Brain microvascular endothelial cell (primary cell): ENCODE measurements at regions not wholly inside any gene's neighbourhood (a gene's known extent, or its start where the extent isn't known, plus 50 kb on each side); places are given as distances from the start of the nearest gene placed in this dataset.

Experiments used
- DNase-seq: peaks from one replicate; pipeline ENCODE4 v3.0.0-alpha.2; 2020
- H3K27ac ChIP-seq: fragments of 250-450 bp; sonication (Bioruptor Pico); 2 replicates; pipeline ENCODE4 v1.5.1; 2020; ENCODE audit warnings: mild to moderate bottlenecking, moderate library complexity
- H3K27me3 ChIP-seq: fragments of 250-450 bp; sonication (Bioruptor Pico); replicated peaks from 2 replicates; pipeline ENCODE4 v1.5.1; 2020; ENCODE audit warnings: mild to moderate bottlenecking
- H3K36me3 ChIP-seq: fragments of 250-450 bp; sonication (Bioruptor Pico); replicated peaks from 2 replicates; pipeline ENCODE4 v1.5.1; 2020; ENCODE audit warnings: mild to moderate bottlenecking
- H3K4me3 ChIP-seq: 2 replicates; pipeline ENCODE4 v1.5.1; 2011; ENCODE audit warnings: low read depth, mild to moderate bottlenecking, control low read depth, low read length, moderate library complexity
- in situ Hi-C: cut with HindIII; loops from 2 replicates; pipeline ENCODE4 v1.10.0; 2017; ENCODE audit warnings: low sequenced_read_pairs, low pct_ligation_motif_present
- TF ChIP-seq, protein P1 (sequence below): IDR thresholded peaks from 2 replicates; pipeline ENCODE4 v1.5.1; 2011; ENCODE audit warnings: low read depth, mild to moderate bottlenecking, moderate library complexity, low read length, control low read depth, inconsistent platforms; ENCODE audit errors: missing control alignments

DNA sequence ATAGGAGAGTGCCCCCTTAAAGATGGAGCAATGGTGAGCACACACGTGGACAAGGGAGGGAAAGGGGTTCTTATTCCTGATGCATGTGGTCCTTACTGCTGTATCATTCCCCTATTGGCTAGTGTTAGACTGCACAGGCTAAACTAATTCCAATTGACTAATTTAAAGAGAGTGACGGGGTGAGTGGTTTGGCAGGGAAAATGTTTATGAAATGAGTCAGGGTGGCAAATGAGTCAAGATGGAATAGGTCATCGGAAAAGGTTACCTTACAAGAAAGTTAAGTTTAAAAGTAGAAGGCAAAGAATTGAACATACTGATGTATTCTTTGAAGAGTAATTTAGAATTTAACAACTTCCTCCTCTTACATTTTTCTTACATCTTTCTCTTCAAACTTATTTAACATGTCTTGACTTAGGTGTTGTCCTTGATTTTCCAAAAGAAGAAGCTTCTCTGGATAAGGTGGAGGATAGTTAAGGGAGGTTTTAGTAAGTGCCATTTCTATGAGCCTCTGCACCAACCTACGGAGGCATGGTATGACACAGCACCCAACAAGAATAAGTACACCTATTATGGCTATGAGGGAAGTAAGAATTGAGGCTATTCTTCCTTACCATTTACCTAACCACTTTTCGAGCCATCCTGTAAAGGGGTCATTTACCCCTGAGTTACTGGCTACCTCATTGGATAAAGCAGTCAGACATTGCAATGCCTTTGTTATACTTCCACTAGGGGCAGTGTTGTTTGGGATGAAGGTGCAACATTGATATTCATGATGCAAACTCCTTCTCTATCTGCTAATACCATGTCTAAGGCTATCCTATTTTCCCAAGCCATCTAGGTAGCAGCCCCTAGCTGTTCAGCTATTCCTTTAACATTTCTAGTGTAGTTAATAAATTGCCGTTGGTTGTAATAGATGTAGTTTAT is 1345.8 kb upstream of the LRRTM1 start:
- Histone ChIP-seq H3K27ac (no peak overlapping the region), H3K4me3 (no peak overlapping the region), H3K36me3 (no peaks in the 10 kb centered on the region), H3K27me3 (no peaks in the 10 kb centered on the region)
- in situ Hi-C loops = no loop called here
- no peak for DNase-seq
- TF ChIP-seq, protein P1, sequence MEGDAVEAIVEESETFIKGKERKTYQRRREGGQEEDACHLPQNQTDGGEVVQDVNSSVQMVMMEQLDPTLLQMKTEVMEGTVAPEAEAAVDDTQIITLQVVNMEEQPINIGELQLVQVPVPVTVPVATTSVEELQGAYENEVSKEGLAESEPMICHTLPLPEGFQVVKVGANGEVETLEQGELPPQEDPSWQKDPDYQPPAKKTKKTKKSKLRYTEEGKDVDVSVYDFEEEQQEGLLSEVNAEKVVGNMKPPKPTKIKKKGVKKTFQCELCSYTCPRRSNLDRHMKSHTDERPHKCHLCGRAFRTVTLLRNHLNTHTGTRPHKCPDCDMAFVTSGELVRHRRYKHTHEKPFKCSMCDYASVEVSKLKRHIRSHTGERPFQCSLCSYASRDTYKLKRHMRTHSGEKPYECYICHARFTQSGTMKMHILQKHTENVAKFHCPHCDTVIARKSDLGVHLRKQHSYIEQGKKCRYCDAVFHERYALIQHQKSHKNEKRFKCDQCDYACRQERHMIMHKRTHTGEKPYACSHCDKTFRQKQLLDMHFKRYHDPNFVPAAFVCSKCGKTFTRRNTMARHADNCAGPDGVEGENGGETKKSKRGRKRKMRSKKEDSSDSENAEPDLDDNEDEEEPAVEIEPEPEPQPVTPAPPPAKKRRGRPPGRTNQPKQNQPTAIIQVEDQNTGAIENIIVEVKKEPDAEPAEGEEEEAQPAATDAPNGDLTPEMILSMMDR = peak; percentile 23

DNA sequence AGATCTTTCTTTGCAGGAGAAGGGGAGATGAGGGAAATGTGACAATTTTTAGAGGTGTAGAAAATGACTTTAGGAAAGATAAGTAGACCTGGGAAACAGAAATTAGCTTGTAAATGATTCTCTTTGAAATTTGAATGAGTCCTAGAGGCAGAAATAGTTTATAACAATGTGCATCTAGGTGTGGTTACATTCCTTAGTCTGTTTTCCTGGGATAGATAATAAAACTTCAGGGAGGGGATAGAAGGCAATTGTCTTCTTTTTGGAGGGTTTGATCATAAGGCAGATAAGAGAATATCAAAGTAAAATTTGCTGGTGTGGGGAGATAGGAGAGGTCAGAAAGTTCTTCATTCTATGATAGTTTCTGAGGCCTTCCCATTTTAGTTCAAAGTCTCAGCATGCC is 1344.3 kb upstream of the LRRTM1 start:
- in situ Hi-C loops = no loop called here
- TF ChIP-seq, protein P1 = no peak
- DNase-seq = no peak
- Histone ChIP-seq H3K27ac (no peak overlapping the region), H3K4me3 (no peak overlapping the region), H3K36me3 (no peaks in the 10 kb centered on the region), H3K27me3 (no peaks in the 10 kb centered on the region)

DNA sequence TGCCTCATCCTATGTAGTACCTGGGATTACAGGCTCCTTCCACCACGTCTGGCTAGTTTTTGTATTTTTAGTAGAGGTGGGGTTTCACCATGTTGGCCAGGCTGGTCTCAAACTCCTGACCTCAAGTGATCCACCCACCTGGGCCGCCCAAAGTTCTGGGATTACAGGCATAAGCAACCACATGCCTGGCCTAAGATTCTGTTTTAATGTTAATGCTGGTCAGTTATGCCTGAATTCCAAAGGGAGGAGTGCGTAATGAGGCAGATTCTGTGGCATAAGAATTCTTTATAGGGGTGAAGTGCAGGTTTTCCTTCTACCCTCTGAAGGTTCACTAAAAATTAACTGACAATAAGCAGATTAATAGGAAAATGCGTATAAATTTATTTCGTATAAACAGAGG is 1343.8 kb upstream of the LRRTM1 start:
- Histone ChIP-seq H3K27me3 (no peaks in the 10 kb centered on the region), H3K36me3 (no peaks in the 10 kb centered on the region), H3K27ac (no peak overlapping the region), H3K4me3 (no peak overlapping the region)
- no peak for DNase-seq
- TF ChIP-seq, protein P1 = no peak
- in situ Hi-C loops = no loop called here

DNA sequence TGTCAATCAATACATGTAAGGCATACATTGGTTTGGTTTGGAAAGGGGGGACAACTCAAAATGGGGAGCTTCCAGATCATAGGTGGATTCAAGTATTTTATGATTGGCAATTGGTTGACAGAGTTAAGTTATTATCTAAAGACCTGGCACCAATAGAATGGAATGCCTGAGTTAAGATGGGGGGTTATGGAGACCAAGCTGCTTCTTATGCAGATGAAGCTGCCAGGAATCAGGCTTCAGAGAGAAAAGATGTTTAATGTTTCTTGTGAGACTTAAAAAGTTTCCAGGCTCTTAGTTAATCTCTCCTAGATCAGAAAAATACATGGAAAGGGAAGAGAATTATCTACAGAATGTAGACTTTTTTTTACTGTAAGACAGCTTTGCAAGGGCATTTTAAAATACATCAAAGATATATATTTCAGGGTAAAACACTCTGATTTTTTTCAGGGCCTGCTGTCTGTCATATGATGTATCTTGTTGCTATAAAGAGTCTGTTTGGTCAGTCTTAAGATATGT is 1343.2 kb upstream of the LRRTM1 start:
- TF ChIP-seq, protein P1 = no peak
- DNase-seq = no peak
- H3K27ac ChIP-seq = no peak overlapping the region
- H3K36me3 ChIP-seq = no peaks in the 10 kb centered on the region
- in situ Hi-C loops = no loop called here
- H3K27me3 ChIP-seq = no peaks in the 10 kb centered on the region
- H3K4me3 ChIP-seq = no peak overlapping the region

DNA sequence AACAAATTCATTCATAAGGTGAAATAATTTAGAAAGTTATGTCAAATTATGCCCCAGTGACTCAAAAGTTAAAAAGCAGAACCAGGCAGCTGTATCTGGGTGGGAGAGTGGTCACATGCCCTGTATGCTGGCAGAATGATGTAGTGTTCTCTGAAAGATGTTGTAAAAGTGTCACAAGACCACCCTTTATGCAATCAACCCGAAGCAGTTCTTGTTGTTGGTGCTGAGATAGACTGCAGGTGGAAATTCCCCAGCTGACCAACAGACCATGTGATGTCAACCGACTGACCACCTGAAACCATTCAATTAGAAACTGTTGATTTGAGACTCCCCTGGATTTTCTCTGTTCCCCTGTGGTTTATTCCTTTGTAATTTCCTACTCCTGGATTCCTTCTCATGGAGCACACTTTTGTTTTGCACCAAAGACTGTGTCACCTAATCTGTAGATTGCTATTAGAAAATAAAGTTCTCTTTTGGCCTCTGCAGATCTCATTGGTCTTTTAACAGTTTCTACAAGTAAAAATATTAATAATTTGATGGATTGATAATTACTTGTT is 1341.3 kb upstream of the LRRTM1 start:
- in situ Hi-C loops = no loop called here
- no peak overlapping the region for H3K4me3 ChIP-seq
- TF ChIP-seq, protein P1 = no peak

More for the DNA sequence above, 1341.3 kb upstream of the LRRTM1 start:
- no peaks in the 10 kb centered on the region for H3K36me3 ChIP-seq
- no peak for DNase-seq
- H3K27me3 ChIP-seq = no peaks in the 10 kb centered on the region
- no peak overlapping the region for H3K27ac ChIP-seq
